Esophagus muscularis mucosa (tissue), 3 donors: ENCODE measurements at regions not wholly inside any gene's neighbourhood (a gene's known extent, or its start where the extent isn't known, plus 50 kb on each side); places are given as distances from the start of the nearest gene placed in this dataset.

Experiments
- EP300 ChIP-seq: sonication (generic); formaldehyde crosslinking; IDR thresholded peaks from one replicate; pipeline ENCODE4 v1.6.1; 2017; ENCODE audit warnings: antibody characterized with exemption
- TF ChIP-seq, protein P1 (sequence below), 3 experiments: fragments of 200-600 bp in 2 of 3; fragments of 450-650 bp in 1 of 3; sonication (generic) in 2 of 3; IDR thresholded peaks; one replicate each; pipeline ENCODE4 v1.5.1; 2017 to 2019; ENCODE audit warnings: antibody characterized with exemption in 3 of 3, mild to moderate bottlenecking in 2 of 3, moderate library complexity in 1 of 3

GRCh38 chr6:118718297-118718696 is 66.9 kb upstream of the CEP85L start:
- TF ChIP-seq, protein P1, sequence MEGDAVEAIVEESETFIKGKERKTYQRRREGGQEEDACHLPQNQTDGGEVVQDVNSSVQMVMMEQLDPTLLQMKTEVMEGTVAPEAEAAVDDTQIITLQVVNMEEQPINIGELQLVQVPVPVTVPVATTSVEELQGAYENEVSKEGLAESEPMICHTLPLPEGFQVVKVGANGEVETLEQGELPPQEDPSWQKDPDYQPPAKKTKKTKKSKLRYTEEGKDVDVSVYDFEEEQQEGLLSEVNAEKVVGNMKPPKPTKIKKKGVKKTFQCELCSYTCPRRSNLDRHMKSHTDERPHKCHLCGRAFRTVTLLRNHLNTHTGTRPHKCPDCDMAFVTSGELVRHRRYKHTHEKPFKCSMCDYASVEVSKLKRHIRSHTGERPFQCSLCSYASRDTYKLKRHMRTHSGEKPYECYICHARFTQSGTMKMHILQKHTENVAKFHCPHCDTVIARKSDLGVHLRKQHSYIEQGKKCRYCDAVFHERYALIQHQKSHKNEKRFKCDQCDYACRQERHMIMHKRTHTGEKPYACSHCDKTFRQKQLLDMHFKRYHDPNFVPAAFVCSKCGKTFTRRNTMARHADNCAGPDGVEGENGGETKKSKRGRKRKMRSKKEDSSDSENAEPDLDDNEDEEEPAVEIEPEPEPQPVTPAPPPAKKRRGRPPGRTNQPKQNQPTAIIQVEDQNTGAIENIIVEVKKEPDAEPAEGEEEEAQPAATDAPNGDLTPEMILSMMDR (IDR thresholded peaks at IDR 0.05) = no peak
- TF ChIP-seq EP300 = no peak
